ENCODE measurements at regions not wholly inside any gene's neighbourhood (a gene's known extent, or its start where the extent isn't known, plus 50 kb on each side); places are given as distances from the start of the nearest gene placed in this dataset.

GRCh38 chr2:147600223-147600622 lies 244.6 kb upstream of the ACVR2A start:
- TF ChIP-seq POLR2A (IDR thresholded peaks at IDR 0.05): no peak
- TF ChIP-seq, protein P1, sequence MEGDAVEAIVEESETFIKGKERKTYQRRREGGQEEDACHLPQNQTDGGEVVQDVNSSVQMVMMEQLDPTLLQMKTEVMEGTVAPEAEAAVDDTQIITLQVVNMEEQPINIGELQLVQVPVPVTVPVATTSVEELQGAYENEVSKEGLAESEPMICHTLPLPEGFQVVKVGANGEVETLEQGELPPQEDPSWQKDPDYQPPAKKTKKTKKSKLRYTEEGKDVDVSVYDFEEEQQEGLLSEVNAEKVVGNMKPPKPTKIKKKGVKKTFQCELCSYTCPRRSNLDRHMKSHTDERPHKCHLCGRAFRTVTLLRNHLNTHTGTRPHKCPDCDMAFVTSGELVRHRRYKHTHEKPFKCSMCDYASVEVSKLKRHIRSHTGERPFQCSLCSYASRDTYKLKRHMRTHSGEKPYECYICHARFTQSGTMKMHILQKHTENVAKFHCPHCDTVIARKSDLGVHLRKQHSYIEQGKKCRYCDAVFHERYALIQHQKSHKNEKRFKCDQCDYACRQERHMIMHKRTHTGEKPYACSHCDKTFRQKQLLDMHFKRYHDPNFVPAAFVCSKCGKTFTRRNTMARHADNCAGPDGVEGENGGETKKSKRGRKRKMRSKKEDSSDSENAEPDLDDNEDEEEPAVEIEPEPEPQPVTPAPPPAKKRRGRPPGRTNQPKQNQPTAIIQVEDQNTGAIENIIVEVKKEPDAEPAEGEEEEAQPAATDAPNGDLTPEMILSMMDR (IDR thresholded peaks at IDR 0.05): no peak
